HG02678 (cell line): ENCODE measurements at regions not wholly inside any gene's neighbourhood (a gene's known extent, or its start where the extent isn't known, plus 50 kb on each side); places are given as distances from the start of the nearest gene placed in this dataset.
"Not testable (repeated sequence)": the region's sequence is repeated elsewhere in the genome, so short reads cannot be mapped to it uniquely, and the experiment has no call there.

Experiments used
- ATAC-seq: cut with Tn5 transposase; IDR thresholded peaks from one replicate; pipeline ENCODE4 v1.9.1; 2021; ENCODE audit warnings: mild to moderate bottlenecking, moderate library complexity; ENCODE audit not compliant: unreplicated experiment

- no peak for ATAC-seq
These were observed 259.5 kb upstream of the GRM7 start for GRCh38 chr3:6601374-6601773.

GRCh38 chr3:6602329-6602728, 258.6 kb upstream of the GRM7 start:
- no peak for ATAC-seq

- no peak for ATAC-seq
These were observed 255.7 kb upstream of the GRM7 start for GRCh38 chr3:6605227-6605626.

DNA sequence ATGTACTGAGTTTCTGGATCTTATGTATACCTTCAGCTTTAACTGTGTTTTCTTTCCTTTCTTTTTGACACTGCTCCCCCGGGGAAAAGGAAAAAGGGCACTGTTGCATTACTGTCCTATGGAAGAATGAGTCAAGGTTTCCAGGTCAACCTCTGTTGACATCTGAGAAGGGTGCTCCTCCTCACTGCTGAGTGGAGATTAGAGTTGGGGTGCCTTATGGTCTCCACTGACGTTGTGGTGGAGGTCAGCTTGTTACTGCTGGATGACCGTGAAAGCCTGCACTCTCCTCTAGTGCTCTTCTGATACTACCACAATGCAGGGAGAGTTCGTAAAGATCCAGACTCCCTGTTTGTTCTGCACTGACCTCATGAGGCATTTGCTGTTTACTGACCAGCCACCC, 252.1 kb upstream of the GRM7 start:
- no peak for ATAC-seq

- ATAC-seq, result no peak
These were observed 248.8 kb upstream of the GRM7 start for GRCh38 chr3:6612034-6612616.

- ATAC-seq, result no peak
These were observed 238.7 kb upstream of the GRM7 start for GRCh38 chr3:6622260-6622659.

- no peak for ATAC-seq
These were observed 238.2 kb upstream of the GRM7 start for GRCh38 chr3:6622712-6623111.

DNA sequence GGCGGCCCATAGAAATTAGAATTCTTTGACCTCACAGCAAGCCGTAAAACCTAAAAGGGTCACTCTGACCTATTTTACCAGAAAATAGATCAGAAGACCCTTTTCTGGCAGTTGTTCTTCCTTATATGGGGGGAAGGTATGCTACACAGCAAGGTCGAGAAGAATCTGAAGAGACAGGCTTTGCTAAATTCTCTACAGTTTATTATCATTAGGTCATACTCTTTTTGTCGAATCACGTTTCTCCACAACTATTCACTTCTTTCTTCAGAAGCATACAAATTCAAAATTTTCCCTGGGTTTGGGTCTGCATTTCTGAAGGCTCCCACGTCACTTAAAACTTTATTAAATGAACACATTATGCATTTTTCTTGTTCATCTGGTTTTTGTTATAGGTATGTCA, 229.5 kb upstream of the GRM7 start:
- no peak for ATAC-seq

DNA sequence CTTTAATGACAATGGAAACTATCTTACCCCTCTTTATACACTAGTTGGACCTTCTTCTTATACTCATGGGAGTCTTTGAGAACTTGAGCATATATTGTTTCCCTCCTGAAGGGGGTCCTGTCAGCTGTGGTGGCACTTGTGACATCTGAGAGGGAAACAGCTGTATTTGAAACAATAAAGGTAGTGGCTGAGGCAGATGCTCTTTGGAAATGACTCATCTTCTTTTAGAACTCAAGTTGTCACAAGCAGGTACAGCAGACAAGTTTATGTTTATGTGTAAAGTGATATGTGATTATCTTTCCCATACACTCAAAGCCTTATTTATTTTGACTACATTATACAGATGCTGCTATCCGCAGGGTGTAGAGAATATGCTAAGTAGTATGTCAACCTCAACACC, 220.0 kb upstream of the GRM7 start:
- no peak for ATAC-seq

GRCh38 chr3:6644070-6644929, 216.6 kb upstream of the GRM7 start:
- peak; percentile 48 for ATAC-seq

DNA sequence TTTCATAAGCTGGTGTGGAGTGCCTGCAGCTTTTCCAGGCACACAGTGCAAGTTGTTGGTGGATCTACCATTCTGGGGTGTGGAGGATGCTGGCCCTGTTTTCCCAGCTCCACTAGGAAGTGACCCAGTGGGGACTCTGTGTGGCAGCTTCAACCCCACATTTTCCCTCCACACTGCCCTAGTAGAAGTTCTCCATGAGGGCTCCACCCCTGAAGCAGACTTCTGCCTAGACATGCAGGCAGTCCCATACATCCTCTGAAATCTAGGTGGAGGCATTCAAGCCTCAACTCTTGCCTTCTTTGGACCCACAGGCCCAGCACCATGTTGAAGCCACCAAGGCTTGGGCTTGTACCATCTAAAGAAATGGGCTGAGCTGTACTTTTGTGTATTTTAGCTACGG, 206.2 kb upstream of the GRM7 start:
- ATAC-seq, result no peak

- ATAC-seq, result no peak
These were observed 205.6 kb upstream of the GRM7 start for GRCh38 chr3:6655275-6655674.

- ATAC-seq, result no peak
These were observed 203.3 kb upstream of the GRM7 start for GRCh38 chr3:6657591-6657990.

DNA sequence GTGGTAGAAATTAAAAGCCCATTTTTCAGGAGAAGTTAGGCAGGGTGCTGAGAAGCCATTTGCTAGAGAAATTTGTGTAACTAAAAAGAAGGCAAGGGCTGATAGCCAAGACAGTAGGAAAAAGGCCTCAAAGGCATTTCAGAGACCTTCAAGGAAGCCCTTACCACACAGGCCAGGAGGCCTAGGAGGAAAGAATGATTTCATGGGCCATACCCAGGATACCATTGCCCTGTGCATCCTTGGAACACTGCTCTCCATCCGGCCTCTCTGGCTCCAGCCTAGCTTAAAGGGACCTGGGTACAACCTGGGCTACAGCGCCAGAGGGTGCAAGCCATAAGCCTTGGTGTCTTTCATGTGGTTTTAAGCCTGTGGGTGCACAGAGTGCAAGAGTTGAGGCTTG, 193.6 kb upstream of the GRM7 start:
- no peak for ATAC-seq

GRCh38 chr3:6671363-6671762, 189.6 kb upstream of the GRM7 start:
- ATAC-seq, result no peak

- ATAC-seq, result peak; percentile 39
These were observed 181.4 kb upstream of the GRM7 start for GRCh38 chr3:6679510-6679909.

DNA sequence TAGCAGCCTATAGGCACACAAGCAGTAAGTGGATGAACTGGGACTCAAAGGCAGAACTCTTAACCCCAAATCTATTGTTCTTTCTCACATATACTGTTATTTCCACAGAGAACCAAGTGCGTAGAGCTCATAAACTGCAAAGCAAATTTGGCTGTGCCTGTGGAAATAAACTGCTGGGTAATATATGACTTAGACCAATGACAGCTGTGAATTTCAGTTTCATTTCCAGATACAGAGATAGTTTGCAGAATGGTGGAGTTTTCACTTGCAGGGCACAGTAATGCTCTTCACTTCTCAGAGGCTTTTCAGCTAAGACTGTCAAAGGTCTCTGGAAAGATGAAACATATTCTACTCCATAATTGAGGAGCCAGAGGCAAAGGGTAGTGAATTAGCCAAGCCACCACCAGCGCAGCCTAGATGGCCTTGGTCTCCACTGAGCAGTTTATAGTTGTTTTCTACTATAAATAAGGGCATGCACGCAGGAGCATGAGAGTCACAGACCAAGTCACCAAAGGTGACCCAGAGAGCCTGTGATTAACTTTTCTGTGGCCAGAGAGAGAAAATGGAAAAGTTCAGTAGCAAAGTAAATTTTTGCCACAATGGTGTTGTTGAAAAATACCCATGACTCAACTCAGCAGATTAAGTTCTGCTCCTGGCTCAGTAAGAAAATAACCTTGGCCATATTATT, 180.7 kb upstream of the GRM7 start:
- peak; percentile 93 for ATAC-seq

- no peak for ATAC-seq
These were observed 163.6 kb upstream of the GRM7 start for GRCh38 chr3:6697285-6697684.

- ATAC-seq, result no peak
These were observed 163.2 kb upstream of the GRM7 start for GRCh38 chr3:6697722-6698121.

GRCh38 chr3:6704817-6705216, 156.1 kb upstream of the GRM7 start:
- not testable (repeated sequence) for ATAC-seq

DNA sequence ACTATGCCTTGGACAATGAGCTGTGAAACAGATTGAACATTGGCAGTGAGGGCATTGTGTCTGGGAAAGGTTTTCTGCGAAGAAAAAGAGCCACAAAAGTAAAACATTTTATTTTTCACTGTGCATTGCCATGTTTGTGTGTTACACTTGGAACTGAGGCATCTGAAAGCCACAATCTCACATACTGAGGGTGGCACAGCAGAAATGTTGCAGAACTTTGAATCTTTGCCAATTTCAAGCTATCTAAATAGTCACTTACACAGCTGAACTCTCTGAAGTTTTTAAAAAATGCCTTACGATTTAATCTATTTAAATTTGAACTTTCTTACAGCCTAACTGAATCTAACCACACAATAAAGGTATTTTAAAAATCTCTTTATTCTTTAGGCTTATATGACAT, 154.1 kb upstream of the GRM7 start:
- no peak for ATAC-seq

DNA sequence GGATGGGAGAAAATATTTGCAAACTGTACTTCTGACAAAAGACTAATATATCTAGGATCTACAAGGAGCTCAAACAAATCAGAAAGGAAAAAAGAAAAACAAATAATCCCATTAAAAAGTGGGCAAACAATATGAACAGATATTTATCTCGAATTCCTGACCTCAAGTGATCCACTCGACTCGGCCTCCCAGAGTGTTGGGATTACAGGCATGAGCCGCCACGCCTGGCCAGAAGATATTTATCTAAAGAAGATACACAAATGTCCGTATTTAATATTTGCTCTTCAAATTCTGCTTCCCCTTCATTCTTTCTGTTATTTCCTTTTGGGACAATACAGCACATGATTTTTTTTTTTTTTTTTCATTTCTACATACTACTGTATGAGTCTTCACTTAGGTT, 151.7 kb upstream of the GRM7 start:
- no peak for ATAC-seq
